ENCODE measurements at regions not wholly inside any gene's neighbourhood (a gene's known extent, or its start where the extent isn't known, plus 50 kb on each side); places are given as distances from the start of the nearest gene placed in this dataset.
"Not testable (repeated sequence)": the region's sequence is repeated elsewhere in the genome, so short reads cannot be mapped to it uniquely, and the experiment has no call there.

- Mint-ChIP-seq H3K4me3 (no peak overlapping the region), H3K9me3 (ENCODE audit: insufficient read depth) (no peaks in the 10 kb centered on the region), H3K27ac (no peak overlapping the region), H3K4me1 (peaks cover 6% of the 10 kb centered on the region), H3K27me3 (peaks cover 29% of the 10 kb centered on the region)
- H3K4me1 ChIP-seq (ENCODE audit: control insufficient read depth in 2 of 2, insufficient read depth in 2 of 2, low read length in 2 of 2) = peaks cover 0 to 4% of the 10 kb centered on the region in 2 donors
- H3K27me3 ChIP-seq (replicated peaks in 1 of 4; ENCODE audit: control extremely low read depth in 1 of 4, control insufficient read depth in 3 of 4, insufficient read depth in 4 of 4, low read length in 3 of 4) = peaks cover 0 to 4% (median 0%) of the 10 kb centered on the region in 4 experiments
- no peak overlapping the region for H3K9ac ChIP-seq (ENCODE audit: low read length)
- ATAC-seq (ENCODE audit: low read depth) (no peak), DNase-seq (no peak)
- ChIA-PET CTCF (no interaction called here), POLR2A (no interaction called here)
- H3K27ac ChIP-seq (ENCODE audit: low read length in 2 of 2) = no peak overlapping the region
- H3K36me3 ChIP-seq (replicated peaks in 1 of 2; ENCODE audit: control extremely low read depth in 1 of 2, control insufficient read depth in 1 of 2, extremely low read depth in 1 of 2, insufficient read depth in 2 of 2, low read length in 1 of 2) = no peaks in the 10 kb centered on the region
- TF ChIP-seq EZH2 (IDR thresholded peaks at IDR 0.05; ENCODE audit: borderline replicate concordance, insufficient read depth, low read depth, low read length, poor library complexity, severe bottlenecking) (no peak), CTCF (IDR thresholded peaks at IDR 0.05) (no peak)
- H3K4me3 ChIP-seq (ENCODE audit: control extremely low read depth in 1 of 5, extremely low read depth in 1 of 5, insufficient read depth in 1 of 5, low read depth in 2 of 5, low read length in 4 of 5) = no peak overlapping the region
- WGBS (ENCODE audit: insufficient coverage) = 42% methylated on average over 5 of the region's 6 CpGs
- no peaks in the 10 kb centered on the region for H4K20me1 ChIP-seq (ENCODE audit: control insufficient read depth, insufficient read depth, low read length, poor library complexity, severe bottlenecking)
- H2AFZ ChIP-seq (ENCODE audit: insufficient read depth, low read depth, low read length, poor library complexity, severe bottlenecking) = no peak overlapping the region
- H3K79me2 ChIP-seq (ENCODE audit: control insufficient read depth, insufficient read depth, low read length) = no peaks in the 10 kb centered on the region
- H3K9me3 ChIP-seq (ENCODE audit: control extremely low read depth in 1 of 3, control insufficient read depth in 2 of 3, insufficient read depth in 1 of 3, low read length in 2 of 3) = peaks cover 0 to 3% (median 0%) of the 10 kb centered on the region in 3 donors
- intact Hi-C loops (cut with micrococcal nuclease) = no loop called here
- no peak overlapping the region for H3K4me2 ChIP-seq (replicated peaks; ENCODE audit: low read depth, low read length, poor library complexity, severe bottlenecking)
These were observed 159.1 kb downstream of the SEC23IP start for GRCh38 chr10:120051671-120052070.

- intact Hi-C loops (cut with micrococcal nuclease) = no loop called here
- Mint-ChIP-seq H3K27ac (no peak overlapping the region), H3K4me3 (no peak overlapping the region), H3K27me3 (peaks cover 29% of the 10 kb centered on the region), H3K4me1 (peaks cover 9% of the 10 kb centered on the region), H3K9me3 (ENCODE audit: insufficient read depth) (no peaks in the 10 kb centered on the region)
- ChIA-PET POLR2A (no interaction called here), CTCF (no interaction called here)
- ATAC-seq (ENCODE audit: low read depth) (no peak), DNase-seq (no peak)
- Histone ChIP-seq H4K20me1 (ENCODE audit: control insufficient read depth, insufficient read depth, low read length, poor library complexity, severe bottlenecking) (no peaks in the 10 kb centered on the region), H3K36me3 (replicated peaks in 1 of 2; ENCODE audit: control extremely low read depth in 1 of 2, control insufficient read depth in 1 of 2, extremely low read depth in 1 of 2, insufficient read depth in 2 of 2, low read length in 1 of 2) (no peaks in the 10 kb centered on the region), H2AFZ (ENCODE audit: insufficient read depth, low read depth, low read length, poor library complexity, severe bottlenecking) (no peak overlapping the region), H3K79me2 (ENCODE audit: control insufficient read depth, insufficient read depth, low read length) (no peaks in the 10 kb centered on the region), H3K27ac (ENCODE audit: low read length in 2 of 2) (no peak overlapping the region), H3K9me3 (ENCODE audit: control extremely low read depth in 1 of 3, control insufficient read depth in 2 of 3, insufficient read depth in 1 of 3, low read length in 2 of 3) (no peaks in the 10 kb centered on the region), H3K9ac (ENCODE audit: low read length) (no peak overlapping the region), H3K4me3 (ENCODE audit: control extremely low read depth in 1 of 5, extremely low read depth in 1 of 5, insufficient read depth in 1 of 5, low read depth in 2 of 5, low read length in 4 of 5) (no peak overlapping the region), H3K4me2 (replicated peaks; ENCODE audit: low read depth, low read length, poor library complexity, severe bottlenecking) (no peak overlapping the region), H3K4me1 (ENCODE audit: control insufficient read depth in 2 of 2, insufficient read depth in 2 of 2, low read length in 2 of 2) (peaks cover 0 to 4% of the 10 kb centered on the region in 2 donors), H3K27me3 (replicated peaks in 1 of 4; ENCODE audit: control extremely low read depth in 1 of 4, control insufficient read depth in 3 of 4, insufficient read depth in 4 of 4, low read length in 3 of 4) (peaks cover 0 to 4% (median 0%) of the 10 kb centered on the region in 4 experiments)
- TF ChIP-seq EZH2 (IDR thresholded peaks at IDR 0.05; ENCODE audit: borderline replicate concordance, insufficient read depth, low read depth, low read length, poor library complexity, severe bottlenecking) = no peak
- TF ChIP-seq CTCF (IDR thresholded peaks at IDR 0.05) = no peak
- WGBS (ENCODE audit: insufficient coverage) = 67% methylated on average over 1 of the region's 1 CpG
These were observed 160.6 kb downstream of the SEC23IP start for GRCh38 chr10:120052964-120053702.

GRCh38 chr10:120059790-120060189 is 167.3 kb downstream of the SEC23IP start:
- CTCF ChIA-PET; H3K27me3 ChIP-seq (replicated peaks in 1 of 4; ENCODE audit: control extremely low read depth in 1 of 4, control insufficient read depth in 3 of 4, insufficient read depth in 4 of 4, low read length in 3 of 4); H3K4me3 ChIP-seq (ENCODE audit: control extremely low read depth in 1 of 5, extremely low read depth in 1 of 5, insufficient read depth in 1 of 5, low read depth in 2 of 5, low read length in 4 of 5); H4K20me1 ChIP-seq (ENCODE audit: control insufficient read depth, insufficient read depth, low read length, poor library complexity, severe bottlenecking); H3K79me2 ChIP-seq (ENCODE audit: control insufficient read depth, insufficient read depth, low read length); H2AFZ ChIP-seq (ENCODE audit: insufficient read depth, low read depth, low read length, poor library complexity, severe bottlenecking); POLR2A ChIA-PET; H3K9me3 ChIP-seq (ENCODE audit: control extremely low read depth in 1 of 3, control insufficient read depth in 2 of 3, insufficient read depth in 1 of 3, low read length in 2 of 3); H3K27ac ChIP-seq (ENCODE audit: low read length in 2 of 2); H3K4me1 ChIP-seq (ENCODE audit: control insufficient read depth in 2 of 2, insufficient read depth in 2 of 2, low read length in 2 of 2); DNase-seq; H3K27ac Mint-ChIP-seq; H3K9me3 Mint-ChIP-seq (ENCODE audit: insufficient read depth); intact Hi-C loops (cut with micrococcal nuclease); H3K9ac ChIP-seq (ENCODE audit: low read length); H3K36me3 ChIP-seq (replicated peaks in 1 of 2; ENCODE audit: control extremely low read depth in 1 of 2, control insufficient read depth in 1 of 2, extremely low read depth in 1 of 2, insufficient read depth in 2 of 2, low read length in 1 of 2); ATAC-seq (ENCODE audit: low read depth); H3K4me3 Mint-ChIP-seq; H3K4me2 ChIP-seq (replicated peaks; ENCODE audit: low read depth, low read length, poor library complexity, severe bottlenecking): not testable (repeated sequence)
- WGBS (ENCODE audit: insufficient coverage) = 100% methylated on average over 1 of the region's 5 CpGs
- Mint-ChIP-seq H3K4me1 (peaks cover 10% of the 10 kb centered on the region), H3K27me3 (peaks cover 33% of the 10 kb centered on the region)
